ENCODE measurements at regions not wholly inside any gene's neighbourhood (a gene's known extent, or its start where the extent isn't known, plus 50 kb on each side); places are given as distances from the start of the nearest gene placed in this dataset.

DNA sequence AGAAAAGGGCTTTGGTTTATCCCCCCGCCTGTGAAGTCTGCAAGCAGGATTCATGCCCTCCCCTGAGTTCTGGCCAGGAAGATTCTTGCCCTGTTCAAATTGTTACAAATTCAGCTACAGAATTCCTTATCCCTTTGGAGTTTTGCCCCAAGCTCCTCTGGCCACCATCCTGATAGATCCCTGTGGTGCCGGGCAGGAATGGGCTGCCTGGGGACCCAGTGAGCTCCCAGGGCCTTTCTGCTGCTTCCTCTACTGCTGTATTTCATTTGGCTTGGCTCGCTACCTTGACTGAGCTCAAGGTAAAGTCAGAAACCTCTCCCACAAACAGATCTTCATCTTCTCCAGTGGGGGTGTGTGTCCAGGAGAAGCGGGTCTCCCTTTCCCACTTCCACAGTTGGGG is 194.6 kb upstream of the NBEA start:
- no peak for TF ChIP-seq ZFP30 (CRISPR knock-in tag; IDR thresholded peaks at IDR 0.05)
- TF ChIP-seq, protein P1, sequence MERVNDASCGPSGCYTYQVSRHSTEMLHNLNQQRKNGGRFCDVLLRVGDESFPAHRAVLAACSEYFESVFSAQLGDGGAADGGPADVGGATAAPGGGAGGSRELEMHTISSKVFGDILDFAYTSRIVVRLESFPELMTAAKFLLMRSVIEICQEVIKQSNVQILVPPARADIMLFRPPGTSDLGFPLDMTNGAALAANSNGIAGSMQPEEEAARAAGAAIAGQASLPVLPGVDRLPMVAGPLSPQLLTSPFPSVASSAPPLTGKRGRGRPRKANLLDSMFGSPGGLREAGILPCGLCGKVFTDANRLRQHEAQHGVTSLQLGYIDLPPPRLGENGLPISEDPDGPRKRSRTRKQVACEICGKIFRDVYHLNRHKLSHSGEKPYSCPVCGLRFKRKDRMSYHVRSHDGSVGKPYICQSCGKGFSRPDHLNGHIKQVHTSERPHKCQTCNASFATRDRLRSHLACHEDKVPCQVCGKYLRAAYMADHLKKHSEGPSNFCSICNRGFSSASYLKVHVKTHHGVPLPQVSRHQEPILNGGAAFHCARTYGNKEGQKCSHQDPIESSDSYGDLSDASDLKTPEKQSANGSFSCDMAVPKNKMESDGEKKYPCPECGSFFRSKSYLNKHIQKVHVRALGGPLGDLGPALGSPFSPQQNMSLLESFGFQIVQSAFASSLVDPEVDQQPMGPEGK (CRISPR knock-in tag; IDR thresholded peaks at IDR 0.05; ENCODE audit: borderline replicate concordance) = no peak
- no peak for TF ChIP-seq OSR1 (CRISPR knock-in tag; IDR thresholded peaks at IDR 0.05)
- no peak for TF ChIP-seq ZNF8 (CRISPR knock-in tag; IDR thresholded peaks at IDR 0.05)
- TF ChIP-seq SNAI2 (CRISPR knock-in tag; IDR thresholded peaks at IDR 0.05) = no peak
- TF ChIP-seq, protein P2, sequence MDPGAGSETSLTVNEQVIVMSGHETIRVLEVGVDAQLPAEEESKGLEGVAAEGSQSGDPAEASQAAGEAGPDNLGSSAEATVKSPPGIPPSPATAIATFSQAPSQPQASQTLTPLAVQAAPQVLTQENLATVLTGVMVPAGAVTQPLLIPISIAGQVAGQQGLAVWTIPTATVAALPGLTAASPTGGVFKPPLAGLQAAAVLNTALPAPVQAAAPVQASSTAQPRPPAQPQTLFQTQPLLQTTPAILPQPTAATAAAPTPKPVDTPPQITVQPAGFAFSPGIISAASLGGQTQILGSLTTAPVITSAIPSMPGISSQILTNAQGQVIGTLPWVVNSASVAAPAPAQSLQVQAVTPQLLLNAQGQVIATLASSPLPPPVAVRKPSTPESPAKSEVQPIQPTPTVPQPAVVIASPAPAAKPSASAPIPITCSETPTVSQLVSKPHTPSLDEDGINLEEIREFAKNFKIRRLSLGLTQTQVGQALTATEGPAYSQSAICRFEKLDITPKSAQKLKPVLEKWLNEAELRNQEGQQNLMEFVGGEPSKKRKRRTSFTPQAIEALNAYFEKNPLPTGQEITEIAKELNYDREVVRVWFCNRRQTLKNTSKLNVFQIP (CRISPR knock-in tag; IDR thresholded peaks at IDR 0.05; ENCODE audit: borderline replicate concordance, low read depth) = no peak
- TF ChIP-seq TCF4 (CRISPR knock-in tag; IDR thresholded peaks at IDR 0.05; ENCODE audit: borderline replicate concordance) = no peak
- no peak for TF ChIP-seq ZFP3 (CRISPR knock-in tag; IDR thresholded peaks at IDR 0.05)
- no peak for TF ChIP-seq TOX (CRISPR knock-in tag; IDR thresholded peaks at IDR 0.05; ENCODE audit: borderline replicate concordance)
- no peak for TF ChIP-seq BACH2 (CRISPR knock-in tag; IDR thresholded peaks at IDR 0.05; ENCODE audit: borderline replicate concordance)

Measured in SK-N-SH treated with all-trans-retinoic acid at 6 μM for 48 hours (cell line).